NCI-H146 (cell line): ENCODE measurements at regions not wholly inside any gene's neighbourhood (a gene's known extent, or its start where the extent isn't known, plus 50 kb on each side); places are given as distances from the start of the nearest gene placed in this dataset.
A peak's percentile ranks its signal among the peaks of the same experiment; 100 is the strongest.
"Not testable (repeated sequence)": the region's sequence is repeated elsewhere in the genome, so short reads cannot be mapped to it uniquely, and the experiment has no call there.

Experiments used
- DNase-seq: peaks from one replicate; lab custom pipeline; 2025; lab: John Stamatoyannopoulos, UW

DNA sequence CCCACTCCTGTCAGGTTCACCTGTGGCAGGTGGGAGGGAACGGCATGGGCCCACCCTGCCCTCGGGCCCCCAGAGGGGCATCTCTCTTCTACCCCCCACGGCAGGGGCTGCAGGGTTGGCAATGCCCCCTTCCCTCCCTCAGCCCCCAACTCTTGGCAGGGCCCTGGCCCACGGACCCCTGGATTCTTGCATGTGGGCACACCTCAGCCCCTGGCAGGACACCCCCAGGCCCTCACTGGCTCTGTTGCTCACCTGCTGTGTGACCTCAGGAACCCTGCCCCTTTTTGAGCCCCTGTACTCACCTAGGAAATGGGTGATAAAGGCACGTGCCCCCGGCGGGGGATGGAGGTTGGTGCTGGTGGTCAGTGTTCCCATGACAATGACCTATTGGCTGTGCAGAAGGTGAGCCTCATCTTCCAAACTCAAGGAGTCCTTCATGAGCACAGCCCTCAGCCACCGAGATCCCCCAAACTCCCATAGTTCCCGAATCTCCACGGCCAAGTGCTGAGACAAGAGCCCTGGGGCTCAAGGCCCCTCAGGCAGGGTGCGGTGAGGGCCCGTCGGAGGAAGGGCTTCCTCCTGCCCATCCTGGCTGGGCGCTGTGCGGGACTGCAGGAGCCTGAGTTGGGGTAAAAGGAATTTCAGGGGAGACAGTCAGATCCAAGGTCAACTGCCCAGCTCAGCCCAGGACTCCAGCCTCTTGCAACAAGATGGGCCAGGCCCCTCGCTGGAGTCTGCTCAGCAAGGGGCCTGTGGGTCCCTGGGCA is 198.2 kb downstream of the IGLL1 start:
- no peak for DNase-seq

DNA sequence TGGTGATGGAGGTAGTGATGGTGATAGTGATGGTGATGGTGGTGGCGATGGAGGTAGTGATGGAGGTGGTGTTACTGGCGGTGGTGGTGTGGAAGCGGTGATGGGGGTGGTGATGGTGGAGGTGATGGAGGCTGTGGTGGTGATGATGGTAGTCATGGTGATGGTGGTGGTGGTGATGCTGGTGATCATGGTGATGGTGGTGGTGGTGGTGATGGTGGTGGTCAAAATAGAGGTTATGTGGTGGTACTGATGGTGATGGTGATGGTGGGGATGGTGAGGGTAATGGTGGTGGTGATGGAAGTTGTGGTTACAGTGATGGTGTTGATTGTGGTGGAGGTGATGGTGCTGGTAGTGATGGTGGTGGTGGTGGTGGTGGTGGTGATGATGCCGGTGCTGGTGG is 199.2 kb downstream of the IGLL1 start:
- no peak for DNase-seq

DNA sequence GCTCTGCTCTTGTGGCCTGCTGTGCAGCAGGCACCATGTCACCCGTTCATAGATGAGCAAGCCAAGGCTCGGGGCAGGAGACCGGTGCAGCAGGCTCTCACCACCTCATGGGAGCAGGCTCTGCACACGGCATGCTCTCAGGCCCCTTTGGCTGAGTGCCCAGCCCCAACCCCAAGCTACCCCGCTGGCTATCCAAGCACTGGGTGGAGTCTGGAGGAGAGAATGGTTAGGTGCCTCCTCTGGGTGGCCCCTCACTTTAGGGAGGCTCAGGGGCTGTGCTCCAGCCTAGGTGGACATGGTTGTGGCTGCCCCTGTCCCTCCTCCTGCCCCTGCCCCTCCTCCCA is 199.9 kb downstream of the IGLL1 start:
- DNase-seq = peak; percentile 34

DNA sequence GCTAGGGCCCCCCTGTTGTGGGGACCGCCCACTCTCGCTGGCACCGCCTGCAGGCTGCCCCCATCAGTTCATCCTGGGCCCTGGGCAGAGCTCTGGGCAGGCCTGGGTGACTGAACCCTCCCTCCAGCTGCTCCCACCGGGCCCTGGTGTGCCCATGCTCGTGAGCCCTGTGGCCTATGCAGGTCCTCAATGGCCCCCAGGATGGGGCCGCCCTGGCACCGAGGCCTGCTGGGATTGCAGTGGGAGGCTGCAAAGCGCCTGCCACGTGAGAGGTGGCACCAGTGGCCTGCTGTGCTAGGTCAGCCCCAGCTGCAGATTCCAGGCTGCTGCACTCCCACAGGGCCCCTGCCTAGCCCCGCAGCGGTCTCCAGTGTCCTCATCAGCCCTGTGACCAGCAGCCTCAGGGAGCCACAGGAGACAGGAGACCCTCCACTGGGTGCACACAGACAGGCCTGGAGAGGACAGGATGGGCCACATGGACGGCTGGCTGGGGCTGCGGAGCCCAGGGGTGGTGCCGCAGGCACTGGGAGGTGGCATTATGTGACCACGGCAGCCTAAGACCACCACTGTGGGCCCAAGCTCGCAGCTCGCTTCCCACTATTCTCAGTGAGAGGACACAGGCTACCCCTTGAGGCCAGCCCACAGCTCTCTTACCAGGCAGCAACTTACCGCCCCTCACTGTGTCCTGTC is 199.4 kb downstream of the BCR start:
- DNase-seq = not testable (repeated sequence)

DNA sequence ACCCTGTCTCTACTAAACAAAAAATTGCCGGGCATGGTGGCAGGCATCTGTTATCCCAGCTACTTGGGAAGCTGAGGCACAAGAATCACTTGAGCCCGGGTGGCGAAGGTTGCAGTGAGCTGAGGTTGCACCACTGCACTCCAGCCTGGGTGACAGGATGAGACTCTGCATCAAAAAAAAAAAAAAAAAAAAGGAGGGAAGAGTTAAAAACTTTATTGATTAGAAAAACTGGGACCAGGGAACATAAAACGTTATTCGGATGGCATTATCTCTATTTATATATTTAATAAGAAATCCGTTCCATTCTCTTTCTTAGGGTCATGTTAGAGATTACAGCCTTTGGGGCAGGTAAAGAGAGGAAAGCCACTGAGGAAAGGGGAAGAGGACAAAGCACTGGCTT is 197.5 kb downstream of the BCR start:
- no peak for DNase-seq

DNA sequence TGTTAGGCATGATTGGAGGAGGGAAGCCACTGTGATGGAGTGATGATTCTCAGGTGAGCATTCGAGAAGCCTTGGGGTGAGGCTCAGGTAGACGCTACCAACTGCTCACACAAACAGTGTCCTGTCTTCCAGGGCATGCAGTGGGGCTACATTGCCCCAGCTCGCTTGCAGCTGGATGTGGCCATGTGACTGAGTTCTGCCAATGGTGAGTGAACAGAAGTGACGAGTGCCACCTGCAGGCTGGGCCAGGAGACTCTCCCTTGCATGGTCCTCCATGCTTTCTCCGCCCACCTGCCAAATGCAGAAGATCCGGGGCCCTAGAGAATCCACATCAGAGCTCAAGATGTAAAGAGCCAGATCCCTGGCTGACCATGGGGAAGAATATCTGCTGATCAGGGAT is 195.9 kb downstream of the BCR start:
- peak; percentile 38 for DNase-seq

DNA sequence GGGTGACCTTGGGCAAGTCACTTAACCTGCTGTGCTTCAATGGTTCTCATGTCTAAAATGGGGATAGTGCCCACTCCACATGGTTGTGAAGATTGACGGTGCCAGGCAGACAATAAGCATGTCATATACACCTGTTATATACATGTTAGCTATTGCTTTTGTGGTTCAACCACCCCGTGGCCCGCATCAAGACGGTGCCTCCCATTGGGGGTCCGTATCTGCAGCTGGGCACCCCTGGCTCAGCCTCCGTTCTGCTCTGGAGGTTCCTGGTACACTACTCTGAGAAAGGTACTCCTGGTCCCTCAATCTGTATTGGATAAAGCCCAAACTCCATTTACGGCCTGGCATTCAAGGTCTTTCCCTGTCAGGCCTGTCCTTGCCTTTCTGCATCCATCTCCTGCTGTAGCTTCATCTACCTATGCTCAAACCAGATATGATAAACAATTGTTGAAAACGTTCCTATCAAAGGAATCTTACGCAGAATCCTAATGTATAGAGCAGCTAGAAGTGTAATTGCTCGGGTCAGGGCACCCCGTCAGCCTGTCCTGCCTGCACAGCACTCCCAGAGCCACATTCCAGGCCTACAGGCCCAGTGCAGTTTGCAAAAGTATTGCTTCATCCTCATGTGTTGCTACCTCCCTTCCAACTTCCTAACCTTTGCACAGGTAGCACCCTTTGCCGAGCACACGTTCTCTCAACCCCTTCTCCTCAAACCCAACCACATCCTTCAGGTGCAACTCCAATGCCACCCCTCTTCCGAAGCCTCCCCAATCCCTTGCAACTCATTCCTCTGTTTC is 194.9 kb downstream of the BCR start:
- DNase-seq = no peak

DNA sequence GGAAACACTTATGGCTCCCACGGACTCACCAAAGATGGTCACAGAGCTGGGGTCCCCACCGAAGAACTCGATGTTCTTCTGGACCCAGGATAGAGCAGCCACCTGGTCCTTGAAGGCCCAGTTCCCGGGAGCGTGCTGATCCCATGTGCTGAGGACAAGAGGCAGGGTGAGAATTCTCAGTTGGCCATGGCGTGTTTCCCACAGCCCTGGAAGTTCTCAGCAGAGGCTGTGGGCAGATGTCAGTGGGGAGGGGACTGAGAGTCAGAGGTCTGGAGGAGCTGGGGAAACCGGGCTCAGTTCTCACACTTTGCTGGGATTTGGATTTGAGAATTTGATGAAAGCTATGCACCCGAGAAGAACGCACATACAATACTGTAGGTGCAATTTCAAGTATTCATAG is 193.3 kb downstream of the BCR start:
- DNase-seq = no peak

DNA sequence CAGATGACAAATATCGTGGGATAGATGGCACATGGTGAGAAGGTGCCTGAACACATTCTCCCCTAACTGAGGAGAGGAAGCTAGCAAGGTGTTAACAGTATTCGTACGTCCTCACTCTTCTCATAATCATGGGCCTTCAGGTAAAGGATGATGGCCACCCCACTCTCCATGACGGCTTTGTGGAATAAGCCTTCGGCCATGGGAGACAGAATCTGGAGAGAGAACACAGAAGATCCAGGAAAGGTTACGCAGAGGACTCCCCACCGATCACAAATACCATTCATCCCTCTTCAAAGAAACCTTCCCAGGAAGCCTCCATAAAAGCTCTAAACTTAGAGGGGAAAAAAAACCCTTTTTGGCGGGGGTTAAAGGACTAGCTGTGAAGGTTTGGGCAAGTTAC is 189.9 kb downstream of the BCR start:
- DNase-seq = no peak

DNA sequence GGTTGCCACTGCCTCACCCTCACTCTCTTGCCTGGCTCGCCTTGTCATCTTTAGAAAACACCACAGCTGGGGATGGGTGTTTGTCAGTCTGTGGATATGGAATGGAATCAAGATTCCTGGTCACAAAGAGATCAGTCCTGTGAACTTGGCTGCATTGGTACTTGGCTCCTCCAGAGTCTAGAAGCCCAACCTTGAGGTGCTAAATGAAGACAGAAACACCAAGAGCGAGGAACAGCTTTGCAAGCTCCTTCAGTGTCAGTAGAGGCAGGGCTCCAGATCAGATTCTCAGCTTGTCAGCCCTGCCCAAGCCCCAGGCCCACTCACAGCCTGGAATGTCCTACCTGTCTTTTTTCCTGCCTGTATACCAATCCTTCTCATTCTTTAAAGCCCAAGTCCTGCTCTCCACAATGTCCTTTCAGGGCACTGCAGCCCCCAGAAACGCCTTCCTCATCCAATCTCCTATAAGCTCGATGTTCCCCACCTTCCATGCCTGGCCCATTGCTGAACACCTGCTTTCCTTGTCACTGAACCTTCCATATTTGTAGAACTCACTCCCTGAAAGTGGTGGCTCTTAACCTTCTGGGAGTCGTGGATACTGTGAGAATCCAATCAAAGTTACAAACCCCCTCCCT is 188.9 kb downstream of the BCR start:
- no peak for DNase-seq
